ACC112 (cell line): ENCODE measurements at regions not wholly inside any gene's neighbourhood (a gene's known extent, or its start where the extent isn't known, plus 50 kb on each side); places are given as distances from the start of the nearest gene placed in this dataset.

Experiments used
- H2AFZ ChIP-seq: fragments of 200-600 bp; sonication (generic); one replicate; pipeline ENCODE4 v1.6.0; 2017; ENCODE audit warnings: antibody characterized with exemption, low read length; ENCODE audit not compliant: unreplicated experiment
- H3K27ac ChIP-seq: fragments of 200-600 bp; sonication (generic); 2 replicates; pipeline ENCODE4 v1.5.1; 2014; ENCODE audit warnings: low read depth, mild to moderate bottlenecking, antibody characterized with exemption, low read length, moderate library complexity
- H3K27me3 ChIP-seq: fragments of 200-600 bp; sonication (generic); 2 replicates; pipeline ENCODE4 v1.6.1; 2014; ENCODE audit warnings: mild to moderate bottlenecking, antibody characterized with exemption, low read length, moderate library complexity, mixed read lengths; ENCODE audit not compliant: insufficient read depth
- H3K36me3 ChIP-seq: fragments of 200-600 bp; sonication (generic); 2 replicates; pipeline ENCODE4 v1.6.1; 2016; ENCODE audit warnings: mild to moderate bottlenecking, antibody characterized with exemption, low read length, moderate library complexity, mixed read lengths; ENCODE audit not compliant: insufficient read depth
- H3K4me1 ChIP-seq: fragments of 200-600 bp; sonication (generic); one replicate; pipeline ENCODE4 v1.6.1; 2016; ENCODE audit warnings: low read length, mixed read lengths; ENCODE audit not compliant: insufficient read depth, unreplicated experiment, control insufficient read depth
- H3K4me3 ChIP-seq: fragments of 200-600 bp; sonication (generic); 2 replicates; pipeline ENCODE4 v1.5.1; 2014; ENCODE audit warnings: mild to moderate bottlenecking, low read depth, low read length
- H3K79me2 ChIP-seq: fragments of 200-600 bp; sonication (generic); one replicate; pipeline ENCODE4 v1.6.0; 2016; ENCODE audit warnings: low read length; ENCODE audit not compliant: control insufficient read depth, unreplicated experiment, insufficient read depth

- H2AFZ ChIP-seq, result no peak overlapping the region
- H3K27me3 ChIP-seq, result peaks cover 44% of the 10 kb centered on the region
- no peaks in the 10 kb centered on the region for H3K79me2 ChIP-seq
- H3K4me1 ChIP-seq, result no peaks in the 10 kb centered on the region
- no peak overlapping the region for H3K27ac ChIP-seq
- H3K36me3 ChIP-seq, result no peaks in the 10 kb centered on the region
- no peak overlapping the region for H3K4me3 ChIP-seq
Measured at GRCh38 chr18:10215446-10215845, 239.0 kb upstream of the APCDD1 start.

GRCh38 chr18:10216791-10217190 lies 237.6 kb upstream of the APCDD1 start:
- no peak overlapping the region for H3K4me3 ChIP-seq
- H3K27ac ChIP-seq, result no peak overlapping the region
- no peaks in the 10 kb centered on the region for H3K79me2 ChIP-seq
- H3K36me3 ChIP-seq, result no peaks in the 10 kb centered on the region
- no peak overlapping the region for H2AFZ ChIP-seq
- peaks cover 44% of the 10 kb centered on the region for H3K27me3 ChIP-seq
- no peaks in the 10 kb centered on the region for H3K4me1 ChIP-seq

- H3K4me1 ChIP-seq, result no peaks in the 10 kb centered on the region
- H3K4me3 ChIP-seq, result no peak overlapping the region
- H3K79me2 ChIP-seq, result no peaks in the 10 kb centered on the region
- H2AFZ ChIP-seq, result no peak overlapping the region
- no peak overlapping the region for H3K27ac ChIP-seq
- H3K27me3 ChIP-seq, result peaks cover 44% of the 10 kb centered on the region
- H3K36me3 ChIP-seq, result no peaks in the 10 kb centered on the region
Measured at GRCh38 chr18:10217211-10217610, 237.2 kb upstream of the APCDD1 start.

GRCh38 chr18:10225300-10225699 lies 229.1 kb upstream of the APCDD1 start:
- Histone ChIP-seq H3K36me3 (no peaks in the 10 kb centered on the region), H3K4me3 (no peak overlapping the region), H3K79me2 (no peaks in the 10 kb centered on the region), H2AFZ (no peak overlapping the region), H3K4me1 (no peaks in the 10 kb centered on the region), H3K27me3 (no peaks in the 10 kb centered on the region), H3K27ac (no peak overlapping the region)

- no peaks in the 10 kb centered on the region for H3K36me3 ChIP-seq
- no peak overlapping the region for H3K4me3 ChIP-seq
- H2AFZ ChIP-seq, result no peak overlapping the region
- H3K27ac ChIP-seq, result no peak overlapping the region
- no peaks in the 10 kb centered on the region for H3K79me2 ChIP-seq
- H3K4me1 ChIP-seq, result no peaks in the 10 kb centered on the region
- no peaks in the 10 kb centered on the region for H3K27me3 ChIP-seq
Measured at GRCh38 chr18:10226971-10227370, 227.5 kb upstream of the APCDD1 start.

- Histone ChIP-seq H3K27me3 (no peaks in the 10 kb centered on the region), H3K27ac (no peak overlapping the region), H3K36me3 (no peaks in the 10 kb centered on the region), H3K4me1 (no peaks in the 10 kb centered on the region), H2AFZ (no peak overlapping the region), H3K4me3 (no peak overlapping the region), H3K79me2 (no peaks in the 10 kb centered on the region)
Measured at GRCh38 chr18:10228326-10228725, 226.1 kb upstream of the APCDD1 start.

- no peak overlapping the region for H2AFZ ChIP-seq
Measured at GRCh38 chr18:10229458-10229857, 225.0 kb upstream of the APCDD1 start.

GRCh38 chr18:10230072-10230471 lies 224.4 kb upstream of the APCDD1 start:
- Histone ChIP-seq H2AFZ (no peak overlapping the region), H3K79me2 (no peaks in the 10 kb centered on the region), H3K4me3 (no peak overlapping the region), H3K27ac (no peak overlapping the region), H3K36me3 (no peaks in the 10 kb centered on the region), H3K27me3 (no peaks in the 10 kb centered on the region), H3K4me1 (peaks cover 6% of the 10 kb centered on the region)

More at GRCh38 chr18:10229458-10229857, 225.0 kb upstream of the APCDD1 start:
- Histone ChIP-seq H3K4me3 (no peak overlapping the region), H3K27me3 (no peaks in the 10 kb centered on the region), H3K4me1 (no peaks in the 10 kb centered on the region), H3K27ac (no peak overlapping the region), H3K36me3 (no peaks in the 10 kb centered on the region), H3K79me2 (no peaks in the 10 kb centered on the region)

- H2AFZ ChIP-seq, result no peak overlapping the region
- no peaks in the 10 kb centered on the region for H3K79me2 ChIP-seq
- no peak overlapping the region for H3K27ac ChIP-seq
- no peak overlapping the region for H3K4me3 ChIP-seq
- no peaks in the 10 kb centered on the region for H3K36me3 ChIP-seq
- no peaks in the 10 kb centered on the region for H3K27me3 ChIP-seq
- H3K4me1 ChIP-seq, result peaks cover 10% of the 10 kb centered on the region
Measured at GRCh38 chr18:10231220-10231619, 223.2 kb upstream of the APCDD1 start.

GRCh38 chr18:10232062-10232461 lies 222.4 kb upstream of the APCDD1 start:
- H3K36me3 ChIP-seq, result no peaks in the 10 kb centered on the region
- no peak overlapping the region for H3K4me3 ChIP-seq
- H3K27ac ChIP-seq, result no peak overlapping the region
- H3K4me1 ChIP-seq, result peaks cover 10% of the 10 kb centered on the region
- no peaks in the 10 kb centered on the region for H3K79me2 ChIP-seq
- no peaks in the 10 kb centered on the region for H3K27me3 ChIP-seq
- H2AFZ ChIP-seq, result no peak overlapping the region

- H2AFZ ChIP-seq, result no peak overlapping the region
- H3K4me3 ChIP-seq, result no peak overlapping the region
- H3K27me3 ChIP-seq, result no peaks in the 10 kb centered on the region
- no peak overlapping the region for H3K27ac ChIP-seq
- no peaks in the 10 kb centered on the region for H3K79me2 ChIP-seq
- no peaks in the 10 kb centered on the region for H3K36me3 ChIP-seq
- H3K4me1 ChIP-seq, result peaks cover 10% of the 10 kb centered on the region
Measured at GRCh38 chr18:10233082-10233875, 221.2 kb upstream of the APCDD1 start.
